GM12878 (cell line): ENCODE measurements at regions not wholly inside any gene's neighbourhood (a gene's known extent, or its start where the extent isn't known, plus 50 kb on each side); places are given as distances from the start of the nearest gene placed in this dataset.

Experiments
- ATAC-seq: fragments of 200-7000 bp; cut with Tn5 transposase; 3 replicates; pipeline ENCODE4 v1.9.1; 2020; ENCODE audit warnings: mild to moderate bottlenecking, moderate library complexity
- BruUV-seq: library from RNA; stranded (reverse); fragments of 400-500 nt; replicated peaks from 2 replicates; lab custom pipeline; 2021; lab: Mats Ljungman, UMichigan
- CTCF ChIA-PET: fragments of 300-600 bp; sonication (Branson Sonifier 250); formaldehyde crosslinking; extraction: SDS; loops from one replicate; lab custom pipeline; 2021; ENCODE audit warnings: inconsistent platforms; lab: Yijun Ruan, JAX
- POLR2A ChIA-PET: fragments of 350-600 bp; formaldehyde crosslinking; extraction: SDS; loops from one replicate; lab custom pipeline; 2021; ENCODE audit warnings: inconsistent platforms; lab: Charles Lee
- RAD21 ChIA-PET: fragments of 300-600 bp; sonication (Branson Sonifier 250); formaldehyde crosslinking; loops from one replicate; lab custom pipeline; 2023; ENCODE audit warnings: antibody characterized with exemption; ENCODE audit not compliant: unreplicated experiment; lab: Charles Lee
- SMC1A ChIA-PET: fragments of 300-600 bp; sonication (Branson Sonifier 250); formaldehyde crosslinking; loops from one replicate; lab custom pipeline; 2023; ENCODE audit not compliant: unreplicated experiment, uncharacterized antibody; lab: Charles Lee
- DNase-seq: peaks from one replicate; pipeline ENCODE4 v3.0.0-alpha.2; 2011; ENCODE audit warnings: low read depth, low spot score
- FAIRE-seq: peaks from 3 replicates; lab custom pipeline; 2011; peaks lifted over from hg19 to GRCh38; lab: Jason Lieb, UNC
- H2AFZ ChIP-seq: 2 replicates; pipeline ENCODE4 v1.6.0; 2011; ENCODE audit warnings: low read depth, low read length, control low read depth; ENCODE audit not compliant: control insufficient read depth
- H3K27ac ChIP-seq: 2 replicates; pipeline ENCODE4 v1.5.1; 2011; ENCODE audit warnings: control low read depth; ENCODE audit not compliant: control insufficient read depth, insufficient read depth
- H3K27me3 ChIP-seq, 2 experiments: replicated peaks in 1 of 2; 2 replicates each; pipeline versions ENCODE4 v1.6.0 to v1.6.1; 2011; ENCODE audit warnings: low read length in 1 of 2; ENCODE audit not compliant: control insufficient read depth in 2 of 2, insufficient read depth in 2 of 2
- H3K36me3 ChIP-seq, 2 experiments: 2 replicates each; pipeline ENCODE4 v1.5.1; 2011; ENCODE audit warnings: low read length in 1 of 2; ENCODE audit not compliant: control insufficient read depth in 2 of 2, insufficient read depth in 2 of 2
- H3K4me1 ChIP-seq: 2 replicates; pipeline ENCODE4 v1.6.1; 2011; ENCODE audit warnings: mild to moderate bottlenecking, low read length, moderate library complexity, mixed read lengths; ENCODE audit not compliant: control insufficient read depth, insufficient read depth
- H3K4me2 ChIP-seq: 2 replicates; pipeline ENCODE4 v1.6.0; 2011; ENCODE audit warnings: control low read depth; ENCODE audit not compliant: control insufficient read depth, insufficient read depth
- H3K4me3 ChIP-seq: fragments of 200-600 bp; sonication (generic); 2 replicates; pipeline ENCODE4 v1.5.1; 2016
- H3K79me2 ChIP-seq: 2 replicates; pipeline ENCODE4 v1.6.0; 2011; ENCODE audit warnings: low read length; ENCODE audit not compliant: control insufficient read depth, insufficient read depth
- H3K9ac ChIP-seq: 2 replicates; pipeline ENCODE4 v1.8.0; 2011; ENCODE audit warnings: low read length, control low read depth, mixed read lengths; ENCODE audit not compliant: control insufficient read depth, insufficient read depth
- H3K9me3 ChIP-seq: replicated peaks from 3 replicates; pipeline ENCODE4 v1.5.1; 2011; ENCODE audit warnings: mild to moderate bottlenecking, low read length; ENCODE audit not compliant: control insufficient read depth, insufficient read depth
- H4K20me1 ChIP-seq: 2 replicates; pipeline ENCODE4 v1.6.0; 2011; ENCODE audit not compliant: control insufficient read depth, insufficient read depth
- ASH2L ChIP-seq: fragments of 300-600, 200-600 bp; sonication (generic); IDR thresholded peaks from 2 replicates; pipeline ENCODE4 v1.6.1; 2017; ENCODE audit warnings: low read depth, mild to moderate bottlenecking, borderline replicate concordance
- BACH1 ChIP-seq: fragments of 450-650 bp; IDR thresholded peaks from 2 replicates; pipeline ENCODE4 v1.6.1; 2017; ENCODE audit warnings: mild to moderate bottlenecking, borderline replicate concordance
- BCL11A ChIP-seq: IDR thresholded peaks from 2 replicates; pipeline ENCODE4 v1.6.1; 2011; ENCODE audit warnings: low read depth, low read length
- HCFC1 ChIP-seq: fragments of 150-350 bp; IDR thresholded peaks from 2 replicates; pipeline ENCODE4 v1.6.1; 2014; ENCODE audit warnings: low read length
- HDAC2 ChIP-seq: fragments of 200-600 bp; sonication (generic); IDR thresholded peaks from 2 replicates; pipeline ENCODE4 v1.6.1; 2017
- MEF2A ChIP-seq: IDR thresholded peaks from 2 replicates; pipeline ENCODE4 v1.6.1; 2011; ENCODE audit warnings: low read depth, mild to moderate bottlenecking, low read length, moderate library complexity; ENCODE audit not compliant: insufficient read depth
- MEF2B ChIP-seq: fragments of 450-650 bp; IDR thresholded peaks from 2 replicates; pipeline ENCODE4 v1.6.1; 2018; ENCODE audit warnings: mild to moderate bottlenecking, moderate library complexity; ENCODE audit not compliant: partially characterized antibody, poor library complexity, severe bottlenecking
- POLR2AphosphoS2 ChIP-seq: IDR thresholded peaks from 2 replicates; pipeline ENCODE4 v1.6.1; 2011; ENCODE audit warnings: low read depth, mild to moderate bottlenecking, low read length, improper control_type of control experiment, moderate library complexity
- RAD21 ChIP-seq: IDR thresholded peaks from 2 replicates; pipeline ENCODE4 v1.6.1; 2011; ENCODE audit warnings: mild to moderate bottlenecking, low read depth, low read length, moderate library complexity; ENCODE audit not compliant: insufficient read depth
- YBX1 ChIP-seq: fragments of 450-650 bp; IDR thresholded peaks from 2 replicates; pipeline ENCODE4 v1.6.1; 2016; ENCODE audit warnings: antibody characterized with exemption
- ZNF592 ChIP-seq: fragments of 450-650 bp; IDR thresholded peaks from 2 replicates; pipeline ENCODE4 v1.6.1; 2017; ENCODE audit warnings: mild to moderate bottlenecking, moderate library complexity
- WGBS: methylation state at CpG from one replicate; pipeline ENCODE4 v1.1.6; 2016; ENCODE audit warnings: low lambda C conversion rate; ENCODE audit not compliant: insufficient replicate concordance, insufficient coverage; ENCODE audit errors: missing lambda C conversion rate; 5-methylcytosine and 5-hydroxymethylcytosine counted together
- in situ Hi-C: fragments of 300-500 bp; cut with MboI; formaldehyde crosslinking; loops from 9 replicates; pipeline ENCODE4 v1.14.3; 2018; ENCODE audit warnings: mixed read lengths
- intact Hi-C: fragments of 100-400 bp; cut with micrococcal nuclease; formaldehyde crosslinking; loops from one replicate; pipeline ENCODE4 v1.14.2; 2022; ENCODE audit not compliant: unreplicated experiment
- TF ChIP-seq, protein P1 (sequence below): IDR thresholded peaks from 2 replicates; pipeline ENCODE4 v1.6.1; 2011; ENCODE audit warnings: low read depth, mild to moderate bottlenecking, low read length, moderate library complexity, borderline replicate concordance; ENCODE audit errors: extremely low read depth
- TF ChIP-seq, protein P2 (sequence below): fragments of 450-650 bp; IDR thresholded peaks from 2 replicates; pipeline ENCODE4 v1.6.1; 2017; ENCODE audit warnings: low read depth, mild to moderate bottlenecking, moderate library complexity

GRCh38 chr2:163375472-163375871 lies 360.3 kb downstream of the FIGN start (continued):
- TF ChIP-seq ZNF592: no peak
- TF ChIP-seq, protein P1, sequence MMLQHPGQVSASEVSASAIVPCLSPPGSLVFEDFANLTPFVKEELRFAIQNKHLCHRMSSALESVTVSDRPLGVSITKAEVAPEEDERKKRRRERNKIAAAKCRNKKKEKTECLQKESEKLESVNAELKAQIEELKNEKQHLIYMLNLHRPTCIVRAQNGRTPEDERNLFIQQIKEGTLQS: no peak

- H3K9ac ChIP-seq: no peak overlapping the region
- no peak overlapping the region for H3K4me2 ChIP-seq
- CTCF ChIA-PET: no interaction called here
- no peak for TF ChIP-seq MEF2B
- TF ChIP-seq BCL11A: no peak
- TF ChIP-seq, protein P2, sequence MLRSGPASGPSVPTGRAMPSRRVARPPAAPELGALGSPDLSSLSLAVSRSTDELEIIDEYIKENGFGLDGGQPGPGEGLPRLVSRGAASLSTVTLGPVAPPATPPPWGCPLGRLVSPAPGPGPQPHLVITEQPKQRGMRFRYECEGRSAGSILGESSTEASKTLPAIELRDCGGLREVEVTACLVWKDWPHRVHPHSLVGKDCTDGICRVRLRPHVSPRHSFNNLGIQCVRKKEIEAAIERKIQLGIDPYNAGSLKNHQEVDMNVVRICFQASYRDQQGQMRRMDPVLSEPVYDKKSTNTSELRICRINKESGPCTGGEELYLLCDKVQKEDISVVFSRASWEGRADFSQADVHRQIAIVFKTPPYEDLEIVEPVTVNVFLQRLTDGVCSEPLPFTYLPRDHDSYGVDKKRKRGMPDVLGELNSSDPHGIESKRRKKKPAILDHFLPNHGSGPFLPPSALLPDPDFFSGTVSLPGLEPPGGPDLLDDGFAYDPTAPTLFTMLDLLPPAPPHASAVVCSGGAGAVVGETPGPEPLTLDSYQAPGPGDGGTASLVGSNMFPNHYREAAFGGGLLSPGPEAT: no peak
- TF ChIP-seq RAD21: no peak
- TF ChIP-seq ASH2L: no peak
- no peak for TF ChIP-seq HCFC1
- TF ChIP-seq MEF2A: no peak
- TF ChIP-seq YBX1: no peak
- TF ChIP-seq BACH1: no peak
- no peak for TF ChIP-seq ZNF592
- TF ChIP-seq POLR2AphosphoS2: no peak
- TF ChIP-seq HDAC2: no peak
Observed at GRCh38 chr2:163375070-163375469, 360.7 kb downstream of the FIGN start.

More at GRCh38 chr2:163375070-163375469, 360.7 kb downstream of the FIGN start:
- FAIRE-seq (no peak), ATAC-seq (no peak), DNase-seq (no peak)
- no peaks in the 10 kb centered on the region for H3K79me2 ChIP-seq
- POLR2A ChIA-PET: no interaction called here
- in situ Hi-C loops (no loop called here), intact Hi-C loops (no loop called here)
- no peaks in the 10 kb centered on the region for H3K27me3 ChIP-seq
- no peaks in the 10 kb centered on the region for H4K20me1 ChIP-seq
- no peak overlapping the region for H2AFZ ChIP-seq
- H3K36me3 ChIP-seq: no peaks in the 10 kb centered on the region
- WGBS: 15% methylated on average over 2 of the region's 2 CpGs
- H3K4me3 ChIP-seq: no peak overlapping the region
- no TSS peak for BruUV-seq
- no peaks in the 10 kb centered on the region for H3K4me1 ChIP-seq
- no peaks in the 10 kb centered on the region for H3K9me3 ChIP-seq
- H3K27ac ChIP-seq: no peak overlapping the region
- RAD21 ChIA-PET: no interaction called here
- SMC1A ChIA-PET: no interaction called here
